RWPE2 (cell line): ENCODE measurements at regions not wholly inside any gene's neighbourhood (a gene's known extent, or its start where the extent isn't known, plus 50 kb on each side); places are given as distances from the start of the nearest gene placed in this dataset.

ENCODE experiments used
- ATAC-seq: fragments of 200-7000 bp; cut with Tn5 transposase; 3 replicates; pipeline ENCODE4 v1.9.1; 2021; ENCODE audit warnings: low read depth
- DNase-seq: peaks from one replicate; pipeline ENCODE4 v3.0.0-alpha.2; 2020; ENCODE audit warnings: low spot score
- H3K27ac ChIP-seq: fragments of 450-650 bp; 2 replicates; pipeline ENCODE4 v1.5.1; 2017; ENCODE audit warnings: mild to moderate bottlenecking; ENCODE audit not compliant: poor library complexity, severe bottlenecking
- H3K27me3 ChIP-seq: fragments of 250-450 bp; sonication (Bioruptor Pico); 2 replicates; pipeline ENCODE4 v1.5.1; 2021; ENCODE audit warnings: mild to moderate bottlenecking, moderate library complexity; ENCODE audit not compliant: insufficient read depth, poor library complexity, severe bottlenecking
- H3K36me3 ChIP-seq: fragments of 250-450 bp; sonication (Bioruptor Pico); 2 replicates; pipeline ENCODE4 v1.5.1; 2020; ENCODE audit warnings: low read depth, mild to moderate bottlenecking, moderate library complexity
- H3K4me1 ChIP-seq: fragments of 250-450 bp; sonication (Bioruptor Pico); 2 replicates; pipeline ENCODE4 v1.5.1; 2021; ENCODE audit warnings: mild to moderate bottlenecking, moderate library complexity; ENCODE audit not compliant: insufficient read depth, poor library complexity, severe bottlenecking
- H3K4me3 ChIP-seq: fragments of 250-450 bp; sonication (Bioruptor Pico); 2 replicates; pipeline ENCODE4 v1.5.1; 2021; ENCODE audit warnings: mild to moderate bottlenecking, moderate library complexity; ENCODE audit not compliant: severe bottlenecking
- H3K9me3 ChIP-seq: fragments of 250-450 bp; sonication (Bioruptor Pico); 2 replicates; pipeline ENCODE4 v1.5.1; 2021; ENCODE audit warnings: mild to moderate bottlenecking, moderate library complexity; ENCODE audit not compliant: severe bottlenecking
- TF ChIP-seq, protein P1 (sequence below): fragments of 450-650 bp; IDR thresholded peaks from one replicate; pipeline ENCODE4 v1.5.1; 2017; ENCODE audit warnings: mild to moderate bottlenecking, moderate library complexity; ENCODE audit not compliant: poor library complexity, severe bottlenecking

DNA sequence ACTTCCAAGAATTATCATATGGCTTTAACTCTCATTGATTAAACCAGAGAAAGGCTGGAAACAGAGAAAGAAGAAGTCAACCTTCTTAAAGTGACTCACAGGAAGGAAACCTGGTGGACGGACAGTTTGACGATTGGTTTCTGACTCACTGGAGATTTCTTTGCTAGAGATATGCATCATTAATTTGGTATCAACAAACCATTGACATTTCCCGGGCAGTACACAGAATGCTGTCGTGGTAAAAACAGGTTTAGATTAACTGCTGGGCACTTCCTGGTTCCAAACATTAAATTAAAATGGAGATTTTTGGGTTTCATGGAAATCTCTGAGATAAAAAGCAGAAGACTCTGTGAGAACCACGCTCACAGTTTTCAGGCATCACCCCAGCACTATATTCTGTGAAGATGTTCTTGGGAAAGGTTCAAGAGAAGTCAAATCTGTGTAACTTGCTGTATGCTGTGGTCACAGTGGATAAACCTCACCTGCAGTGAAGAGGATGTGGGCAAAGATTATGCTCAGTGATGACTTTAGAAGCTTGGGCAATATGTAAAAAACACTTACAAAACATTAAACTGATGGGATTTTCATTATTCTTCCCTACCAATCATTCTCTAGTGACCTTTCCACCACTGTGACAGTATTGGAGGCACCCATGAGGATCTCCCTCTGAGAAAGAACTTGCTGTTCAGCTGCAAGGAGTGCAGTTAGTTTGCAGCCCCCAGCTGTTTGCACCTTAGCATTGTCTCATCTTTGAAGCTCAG is 61.1 kb upstream of the CD44 start:
- Histone ChIP-seq H3K27ac (peak overlapping the region; percentile 88), H3K36me3 (no peaks in the 10 kb centered on the region), H3K9me3 (no peaks in the 10 kb centered on the region), H3K27me3 (no peaks in the 10 kb centered on the region), H3K4me3 (no peak overlapping the region), H3K4me1 (peaks cover 40% of the 10 kb centered on the region)
- TF ChIP-seq, protein P1, sequence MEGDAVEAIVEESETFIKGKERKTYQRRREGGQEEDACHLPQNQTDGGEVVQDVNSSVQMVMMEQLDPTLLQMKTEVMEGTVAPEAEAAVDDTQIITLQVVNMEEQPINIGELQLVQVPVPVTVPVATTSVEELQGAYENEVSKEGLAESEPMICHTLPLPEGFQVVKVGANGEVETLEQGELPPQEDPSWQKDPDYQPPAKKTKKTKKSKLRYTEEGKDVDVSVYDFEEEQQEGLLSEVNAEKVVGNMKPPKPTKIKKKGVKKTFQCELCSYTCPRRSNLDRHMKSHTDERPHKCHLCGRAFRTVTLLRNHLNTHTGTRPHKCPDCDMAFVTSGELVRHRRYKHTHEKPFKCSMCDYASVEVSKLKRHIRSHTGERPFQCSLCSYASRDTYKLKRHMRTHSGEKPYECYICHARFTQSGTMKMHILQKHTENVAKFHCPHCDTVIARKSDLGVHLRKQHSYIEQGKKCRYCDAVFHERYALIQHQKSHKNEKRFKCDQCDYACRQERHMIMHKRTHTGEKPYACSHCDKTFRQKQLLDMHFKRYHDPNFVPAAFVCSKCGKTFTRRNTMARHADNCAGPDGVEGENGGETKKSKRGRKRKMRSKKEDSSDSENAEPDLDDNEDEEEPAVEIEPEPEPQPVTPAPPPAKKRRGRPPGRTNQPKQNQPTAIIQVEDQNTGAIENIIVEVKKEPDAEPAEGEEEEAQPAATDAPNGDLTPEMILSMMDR = no peak
- ATAC-seq (peak; percentile 61), DNase-seq (no peak)

DNA sequence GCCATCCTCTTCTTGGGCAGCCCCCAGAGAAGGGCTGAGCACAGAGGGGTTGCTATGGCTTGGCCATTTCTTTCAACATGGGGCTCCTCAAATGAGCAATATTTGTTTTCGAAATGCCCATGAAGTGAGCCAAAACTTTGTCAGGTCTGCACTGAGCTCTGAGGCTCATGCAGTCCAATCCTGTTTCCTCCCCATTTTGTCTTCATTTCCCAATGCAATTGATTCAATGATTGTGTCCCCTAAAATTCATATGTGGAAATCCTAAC is 60.6 kb upstream of the CD44 start:
- Histone ChIP-seq H3K36me3 (no peaks in the 10 kb centered on the region), H3K27me3 (no peaks in the 10 kb centered on the region), H3K9me3 (no peaks in the 10 kb centered on the region), H3K4me1 (peaks cover 43% of the 10 kb centered on the region), H3K27ac (peak overlapping the region; percentile 88), H3K4me3 (no peak overlapping the region)
- ATAC-seq = no peak
- TF ChIP-seq, protein P1 = no peak
- no peak for DNase-seq

GRCh38 chr11:35079611-35080010 is 59.4 kb upstream of the CD44 start:
- Histone ChIP-seq H3K36me3 (no peaks in the 10 kb centered on the region), H3K4me3 (no peak overlapping the region), H3K27ac (peak overlapping the region; percentile 88), H3K4me1 (peaks cover 46% of the 10 kb centered on the region), H3K9me3 (no peaks in the 10 kb centered on the region), H3K27me3 (no peaks in the 10 kb centered on the region)
- no peak for DNase-seq
- ATAC-seq = no peak
- TF ChIP-seq, protein P1 = no peak

DNA sequence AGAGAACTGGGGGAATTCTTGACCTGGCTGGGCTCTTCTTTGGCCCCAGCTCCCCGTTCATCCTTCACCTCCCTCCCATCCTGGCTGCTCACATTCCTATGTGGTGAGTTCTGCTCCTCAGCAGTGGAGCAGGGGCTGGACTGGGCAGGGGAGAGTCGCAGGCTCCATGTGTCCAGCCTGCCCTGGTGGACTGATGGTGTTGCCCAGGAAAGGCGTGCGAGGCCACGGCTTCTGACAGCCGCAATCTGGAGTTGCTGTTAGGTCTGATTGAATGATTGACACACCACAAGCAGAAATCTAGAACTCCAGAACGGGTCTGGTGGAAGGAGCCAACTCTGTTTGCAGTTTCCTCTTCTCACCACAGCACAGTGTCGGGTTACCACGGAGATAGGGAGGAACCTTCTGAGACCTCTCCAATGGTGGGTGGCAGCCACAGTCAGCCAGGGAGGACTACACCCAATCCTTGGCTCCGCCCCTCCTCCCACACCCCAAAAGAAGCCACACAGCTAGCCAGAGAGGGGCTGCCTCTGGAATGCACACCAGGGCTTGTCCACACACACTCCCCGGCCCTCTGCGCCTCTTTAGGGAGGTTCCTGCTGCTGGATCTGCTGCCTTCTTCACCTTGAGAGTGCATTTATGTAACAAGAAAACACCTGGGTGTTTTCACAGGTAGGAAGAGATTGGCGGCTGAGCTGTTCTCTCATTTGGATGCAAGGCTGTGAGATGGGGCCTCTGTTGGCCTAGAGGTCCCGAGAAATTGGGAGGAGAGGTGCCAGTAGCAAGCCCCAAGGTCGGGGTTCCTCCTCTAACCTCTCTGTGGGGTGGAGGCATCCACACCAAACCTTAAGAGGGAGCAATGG is 56.4 kb upstream of the CD44 start:
- H3K4me3 ChIP-seq = no peak overlapping the region
- TF ChIP-seq, protein P1 = no peak
- DNase-seq (peak; percentile 80), ATAC-seq (peak; percentile 91)
- H3K4me1 ChIP-seq = peaks cover 39% of the 10 kb centered on the region
- peak overlapping the region; percentile 86 for H3K27ac ChIP-seq
- no peaks in the 10 kb centered on the region for H3K36me3 ChIP-seq
- no peaks in the 10 kb centered on the region for H3K9me3 ChIP-seq
- no peaks in the 10 kb centered on the region for H3K27me3 ChIP-seq

- H3K27me3 ChIP-seq = no peaks in the 10 kb centered on the region
- H3K36me3 ChIP-seq = no peaks in the 10 kb centered on the region
- DNase-seq (no peak), ATAC-seq (no peak)
- H3K4me3 ChIP-seq = no peak overlapping the region
- no peaks in the 10 kb centered on the region for H3K9me3 ChIP-seq
- TF ChIP-seq, protein P1 = no peak
- peaks cover 33% of the 10 kb centered on the region for H3K4me1 ChIP-seq
- H3K27ac ChIP-seq = peak overlapping the region; percentile 86
These were observed 55.9 kb upstream of the CD44 start for GRCh38 chr11:35083181-35083430.
